GM21723 (cell line): ENCODE measurements at regions not wholly inside any gene's neighbourhood (a gene's known extent, or its start where the extent isn't known, plus 50 kb on each side); places are given as distances from the start of the nearest gene placed in this dataset.

Experiments
- ATAC-seq: cut with Tn5 transposase; IDR thresholded peaks from one replicate; pipeline ENCODE4 v1.9.1; 2021; ENCODE audit warnings: mild to moderate bottlenecking, moderate library complexity; ENCODE audit not compliant: unreplicated experiment

- ATAC-seq = no peak
Observed at GRCh38 chr1:170310951-170311350, 165.2 kb downstream of the NTMT2 start.

GRCh38 chr1:170313306-170313705 lies 167.5 kb downstream of the NTMT2 start:
- no peak for ATAC-seq

- ATAC-seq = no peak
Observed at GRCh38 chr1:170316270-170316669, 170.5 kb downstream of the NTMT2 start.

GRCh38 chr1:170318141-170318540 lies 172.4 kb downstream of the NTMT2 start:
- ATAC-seq = no peak

- no peak for ATAC-seq
Observed at GRCh38 chr1:170318736-170319135, 173.0 kb downstream of the NTMT2 start.

DNA sequence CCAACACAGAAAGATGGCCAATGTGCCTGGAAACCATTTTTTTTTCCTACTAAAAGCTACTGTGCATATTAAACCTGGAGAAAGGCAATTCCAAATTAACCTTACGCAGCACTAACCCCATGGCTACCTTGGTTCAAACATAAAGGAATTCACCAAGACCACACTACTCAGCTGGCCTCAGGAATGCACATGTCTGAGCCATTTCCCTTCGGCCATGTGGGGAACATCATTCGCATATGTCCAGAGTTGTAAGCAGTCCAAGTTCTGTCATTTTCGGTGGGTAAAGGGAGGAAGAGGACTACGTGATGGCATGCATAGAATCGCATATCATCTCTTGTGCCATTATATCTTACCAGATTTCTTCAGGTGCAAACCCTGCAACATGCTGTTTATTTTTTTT lies 175.4 kb downstream of the NTMT2 start:
- ATAC-seq = no peak

GRCh38 chr1:170326186-170326585 lies 180.4 kb downstream of the NTMT2 start:
- ATAC-seq = no peak

GRCh38 chr1:170332801-170333200 lies 187.0 kb downstream of the NTMT2 start:
- ATAC-seq = no peak

DNA sequence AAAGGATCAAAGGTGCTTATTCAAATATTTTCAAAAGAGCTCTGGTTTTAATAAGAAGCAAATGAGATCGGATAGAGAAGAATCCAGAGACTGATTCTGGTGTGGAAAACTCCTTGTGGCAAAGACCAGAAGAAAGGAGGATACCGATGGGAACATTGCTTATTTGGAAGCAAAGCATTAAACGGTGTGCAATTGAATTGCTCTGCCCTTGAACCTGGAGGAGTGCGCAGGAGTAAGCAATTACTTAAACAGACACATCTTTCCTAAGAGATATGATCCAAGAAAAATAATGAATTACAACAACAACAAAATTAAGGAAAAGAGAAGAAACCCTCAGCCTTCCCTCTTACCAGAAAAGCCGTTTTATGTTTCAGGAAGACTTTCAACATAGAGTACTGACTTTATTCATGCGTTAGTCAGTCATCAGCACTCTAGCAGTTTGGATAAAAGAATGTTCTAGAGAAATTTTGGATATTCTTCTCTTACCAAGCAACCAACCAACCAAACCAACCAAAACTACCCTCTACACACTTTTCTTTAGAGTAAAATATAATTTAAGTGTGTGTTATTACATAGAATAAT lies 191.7 kb downstream of the NTMT2 start:
- no peak for ATAC-seq

DNA sequence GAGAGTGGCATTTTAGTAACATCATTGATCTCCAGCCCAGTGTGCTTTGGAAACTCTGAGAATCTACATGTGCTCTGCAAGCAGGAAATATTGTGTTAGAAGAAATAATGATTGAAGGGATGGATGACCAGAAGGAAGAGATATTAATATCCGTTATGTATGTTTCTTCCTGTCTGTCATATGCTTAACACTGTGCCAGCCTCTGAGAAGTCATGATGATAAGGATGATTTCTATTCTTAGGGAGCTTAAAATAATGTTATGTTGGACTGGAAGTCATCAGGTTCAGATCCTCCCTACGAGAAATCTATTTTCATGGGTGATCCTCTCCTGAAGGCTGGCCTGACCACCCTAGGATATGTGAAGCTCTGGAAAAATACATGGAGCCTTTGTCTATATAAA lies 192.4 kb upstream of the GORAB start:
- no peak for ATAC-seq

DNA sequence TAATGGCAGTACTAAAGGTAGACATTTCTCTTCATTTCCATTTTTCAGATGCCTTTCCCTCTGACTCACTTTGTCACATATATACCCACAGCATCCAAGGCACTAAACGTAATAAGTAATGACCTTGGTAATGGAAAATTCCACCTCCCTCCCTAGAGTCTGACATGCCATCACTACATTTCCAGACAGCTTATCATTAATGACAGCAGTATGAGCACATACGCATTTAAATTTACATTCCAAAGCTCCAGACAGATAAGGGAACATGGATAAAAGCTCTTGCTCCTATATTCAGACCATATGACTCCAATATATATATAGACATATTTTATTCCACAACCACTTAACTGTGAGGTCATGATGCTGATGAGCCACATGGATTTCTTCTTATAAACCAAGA lies 191.7 kb upstream of the GORAB start:
- no peak for ATAC-seq

DNA sequence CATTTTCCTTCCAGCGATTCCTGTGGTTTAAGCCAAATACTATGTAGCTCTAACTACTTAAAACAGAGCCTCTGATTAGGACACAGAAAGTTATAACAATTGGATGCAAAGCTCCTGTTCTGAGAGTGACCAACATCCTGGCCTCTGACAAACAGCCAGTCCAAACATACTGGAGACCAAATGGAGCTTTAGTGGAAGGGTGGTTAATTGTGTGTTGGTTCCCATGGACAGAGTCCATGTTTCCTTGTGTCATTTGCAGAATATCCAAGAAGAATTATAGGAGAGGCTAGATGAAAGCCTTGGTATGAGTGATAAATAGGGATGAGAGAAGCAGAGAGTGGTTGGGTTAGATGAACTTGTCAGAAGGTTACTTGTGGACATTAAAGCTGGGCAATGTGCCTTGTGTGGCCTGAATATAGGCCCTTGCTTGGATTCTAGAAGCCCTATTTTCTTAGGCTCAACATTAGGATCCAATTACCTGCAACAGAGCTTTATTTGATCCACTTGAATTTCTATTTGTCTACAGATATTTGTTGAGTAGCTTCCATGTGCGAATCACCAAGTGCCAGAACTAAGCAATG lies 180.5 kb upstream of the GORAB start:
- no peak for ATAC-seq

- ATAC-seq = no peak
Observed at GRCh38 chr1:170354246-170354645, 177.7 kb upstream of the GORAB start.

DNA sequence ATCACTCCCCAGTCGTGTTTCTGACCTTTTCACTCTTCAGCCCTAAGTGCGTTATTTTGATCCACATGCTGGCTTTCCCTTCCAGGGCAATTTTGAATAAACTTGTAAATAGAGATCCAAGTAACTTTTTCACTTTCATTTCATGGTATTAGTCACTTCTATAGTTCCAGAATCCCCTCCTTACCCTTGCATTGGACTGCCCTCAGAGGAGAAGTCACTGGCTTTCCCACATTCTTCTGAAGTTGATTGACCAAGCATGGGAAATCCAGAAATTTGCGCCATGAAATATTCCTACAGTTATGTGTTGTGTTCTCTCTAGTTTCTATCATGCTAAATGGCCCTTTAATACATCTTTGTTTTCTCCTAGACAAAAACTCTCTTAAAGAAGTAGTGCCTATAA lies 177.3 kb upstream of the GORAB start:
- ATAC-seq = no peak

DNA sequence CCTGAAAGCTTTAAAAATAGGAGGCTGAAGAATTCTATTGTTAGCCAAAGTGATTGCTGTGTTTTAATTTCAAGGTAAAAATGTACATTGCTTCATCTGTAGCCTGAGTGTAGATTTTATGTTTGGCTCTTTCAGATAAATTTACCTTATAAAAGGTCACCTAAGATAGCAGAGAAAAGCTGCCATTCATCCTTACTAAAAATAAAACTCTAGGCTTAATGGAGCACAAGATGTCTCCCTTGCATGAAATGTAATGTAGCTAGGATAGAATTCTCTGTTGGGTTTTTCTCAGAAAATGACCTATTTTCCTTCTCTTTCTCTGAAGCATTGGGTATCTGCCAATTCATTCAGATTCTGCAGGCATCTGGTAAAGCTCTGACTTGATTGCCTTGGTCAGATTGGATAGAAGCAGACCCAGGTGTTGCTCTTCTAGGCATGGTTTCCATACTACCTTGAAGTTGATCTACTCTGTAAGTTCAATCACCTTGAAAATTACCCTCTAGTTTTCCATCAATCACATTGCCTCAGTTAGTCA lies 176.6 kb upstream of the GORAB start:
- no peak for ATAC-seq

DNA sequence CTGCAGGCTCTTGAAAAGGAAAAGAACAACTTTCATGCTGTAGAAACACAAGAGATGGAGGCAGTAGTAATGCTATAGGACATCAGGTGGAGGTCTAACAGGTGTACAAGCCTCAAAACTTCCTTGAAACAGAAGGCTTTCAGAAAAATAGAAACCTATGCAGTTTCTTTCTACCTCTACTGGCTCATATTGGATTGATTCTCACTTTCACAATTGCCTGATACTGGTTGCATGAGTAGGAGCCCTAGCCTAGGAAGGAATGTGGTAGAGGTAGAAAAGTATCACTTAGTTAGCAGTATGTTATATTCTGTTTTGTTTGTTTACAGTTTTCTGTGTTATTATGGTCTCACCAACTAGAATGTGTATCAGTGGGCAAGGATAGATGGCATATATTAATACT lies 175.4 kb upstream of the GORAB start:
- ATAC-seq = no peak

GRCh38 chr1:170357750-170358149 lies 174.2 kb upstream of the GORAB start:
- no peak for ATAC-seq

DNA sequence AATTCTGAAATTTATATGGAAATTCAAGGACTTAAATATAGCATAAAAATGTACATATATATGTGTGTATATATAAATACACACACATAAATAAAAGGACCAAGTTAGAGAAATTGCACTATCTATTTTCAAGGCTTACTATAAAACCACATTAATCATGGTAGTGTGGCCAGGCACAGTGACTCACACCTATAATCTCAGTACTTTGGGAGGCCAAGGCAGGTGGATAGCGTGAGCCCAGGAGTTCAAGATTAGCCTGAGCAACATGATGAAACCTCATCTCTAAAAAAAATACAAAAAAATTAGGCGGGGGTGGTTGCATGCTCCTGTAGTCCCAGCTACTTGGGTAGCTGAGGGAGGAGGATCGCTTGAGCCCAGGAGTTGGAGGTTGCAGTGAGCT lies 171.4 kb upstream of the GORAB start:
- no peak for ATAC-seq

GRCh38 chr1:170365331-170365730 lies 166.6 kb upstream of the GORAB start:
- ATAC-seq = no peak

DNA sequence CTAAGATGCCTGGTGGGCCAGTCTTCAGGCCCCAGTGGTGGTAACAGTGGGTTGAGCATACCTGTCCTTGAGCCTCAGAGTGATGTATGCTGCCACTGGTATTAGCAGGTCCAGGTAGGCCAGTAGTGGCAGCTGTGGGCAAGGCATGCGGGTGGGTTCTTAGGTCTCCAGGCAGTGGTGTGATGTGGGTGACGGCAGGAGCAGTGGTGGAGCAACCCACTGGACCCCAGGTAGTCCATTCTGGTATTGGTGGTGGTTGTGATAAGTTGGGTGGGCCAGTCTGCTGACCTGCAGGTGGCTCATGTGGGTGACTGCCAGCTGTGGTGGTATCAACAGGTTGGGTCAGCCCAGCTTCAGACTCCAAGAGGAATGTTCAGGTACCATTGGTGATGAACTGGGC lies 165.0 kb upstream of the GORAB start:
- ATAC-seq = no peak

- ATAC-seq = no peak
Observed at GRCh38 chr1:170367615-170368014, 164.4 kb upstream of the GORAB start.

- ATAC-seq = no peak
Observed at GRCh38 chr1:170369000-170369399, 163.0 kb upstream of the GORAB start.

DNA sequence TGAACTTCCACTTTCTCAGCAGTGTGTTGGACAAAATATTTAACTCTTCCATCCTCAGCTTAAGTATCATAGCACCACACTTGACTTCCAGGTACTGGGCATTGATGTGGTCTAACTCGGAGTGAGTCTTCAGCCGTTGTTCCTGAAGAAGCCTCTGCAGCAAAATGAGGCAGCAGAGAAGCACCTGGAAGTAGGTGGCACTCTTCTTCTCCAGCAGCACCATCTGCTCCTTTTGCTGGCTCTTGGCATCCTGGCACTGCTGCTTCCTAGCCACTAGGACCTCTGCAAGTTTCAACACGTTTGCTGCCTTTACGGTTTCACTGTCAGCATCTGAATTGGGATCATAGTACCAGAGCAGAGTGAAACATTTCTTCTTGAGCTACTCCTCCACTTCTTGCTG lies 162.5 kb upstream of the GORAB start:
- ATAC-seq = no peak
